ENCODE measurements at regions not wholly inside any gene's neighbourhood (a gene's known extent, or its start where the extent isn't known, plus 50 kb on each side); places are given as distances from the start of the nearest gene placed in this dataset.

DNA sequence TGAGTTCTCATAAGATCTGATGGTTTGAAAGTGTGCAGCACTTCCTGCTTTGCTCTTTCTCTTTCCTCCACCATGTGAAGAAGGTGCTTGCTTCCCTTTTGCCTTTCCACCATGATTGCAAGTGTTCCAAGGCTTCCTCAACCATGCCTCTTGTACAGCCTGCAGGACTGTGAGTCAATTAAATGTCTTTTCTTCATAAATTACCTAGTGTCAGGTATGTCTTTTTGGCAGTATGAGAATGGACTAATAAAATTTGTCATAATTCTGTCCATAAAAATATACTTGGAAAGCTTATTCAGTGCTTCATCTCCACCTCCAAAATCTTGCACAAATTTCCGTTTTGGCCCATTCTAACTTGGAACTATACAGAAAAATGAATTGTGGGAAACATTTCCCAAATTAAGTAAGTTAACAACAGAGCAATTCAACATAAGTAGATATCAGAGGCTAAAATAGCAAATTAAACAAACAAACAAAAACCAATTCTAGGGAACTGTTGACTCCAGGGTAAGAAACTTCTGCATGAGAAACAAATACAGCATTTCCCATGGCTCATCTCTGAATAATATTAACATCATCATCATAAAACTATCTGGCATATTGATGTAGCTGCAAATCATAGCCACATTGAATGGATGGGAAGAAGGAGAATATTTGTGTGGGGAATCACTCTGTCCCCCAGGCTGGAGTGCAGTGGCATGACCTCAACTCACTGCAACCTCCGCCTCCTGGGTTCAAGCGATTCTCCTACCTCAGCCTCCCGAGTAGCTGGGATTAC is 459.5 kb upstream of the FAR2 start:
- DNase-seq: no peak
- H3K4me2 ChIP-seq (ENCODE audit: insufficient read depth, low read length): no peak overlapping the region
- H2AFZ ChIP-seq (ENCODE audit: low read depth, low read length): no peak overlapping the region
- no peaks in the 10 kb centered on the region for H3K4me1 ChIP-seq (ENCODE audit: insufficient read depth, low read length)
- H3K27me3 ChIP-seq (ENCODE audit: insufficient read depth, low read length, poor library complexity): no peaks in the 10 kb centered on the region
- no peaks in the 10 kb centered on the region for H3K79me2 ChIP-seq (ENCODE audit: insufficient read depth, low read length)
- TF ChIP-seq, protein P1, sequence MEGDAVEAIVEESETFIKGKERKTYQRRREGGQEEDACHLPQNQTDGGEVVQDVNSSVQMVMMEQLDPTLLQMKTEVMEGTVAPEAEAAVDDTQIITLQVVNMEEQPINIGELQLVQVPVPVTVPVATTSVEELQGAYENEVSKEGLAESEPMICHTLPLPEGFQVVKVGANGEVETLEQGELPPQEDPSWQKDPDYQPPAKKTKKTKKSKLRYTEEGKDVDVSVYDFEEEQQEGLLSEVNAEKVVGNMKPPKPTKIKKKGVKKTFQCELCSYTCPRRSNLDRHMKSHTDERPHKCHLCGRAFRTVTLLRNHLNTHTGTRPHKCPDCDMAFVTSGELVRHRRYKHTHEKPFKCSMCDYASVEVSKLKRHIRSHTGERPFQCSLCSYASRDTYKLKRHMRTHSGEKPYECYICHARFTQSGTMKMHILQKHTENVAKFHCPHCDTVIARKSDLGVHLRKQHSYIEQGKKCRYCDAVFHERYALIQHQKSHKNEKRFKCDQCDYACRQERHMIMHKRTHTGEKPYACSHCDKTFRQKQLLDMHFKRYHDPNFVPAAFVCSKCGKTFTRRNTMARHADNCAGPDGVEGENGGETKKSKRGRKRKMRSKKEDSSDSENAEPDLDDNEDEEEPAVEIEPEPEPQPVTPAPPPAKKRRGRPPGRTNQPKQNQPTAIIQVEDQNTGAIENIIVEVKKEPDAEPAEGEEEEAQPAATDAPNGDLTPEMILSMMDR (IDR thresholded peaks at IDR 0.05; ENCODE audit: borderline replicate concordance, extremely low read depth, low read length, poor library complexity, severe bottlenecking): no peak
- no peak for TF ChIP-seq EZH2 (IDR thresholded peaks at IDR 0.05; ENCODE audit: borderline replicate concordance, low read depth, low read length, severe bottlenecking)
- ATAC-seq (ENCODE audit: insufficient read depth, low read depth): no peak
- H3K9me3 ChIP-seq (ENCODE audit: insufficient read depth, low read length, severe bottlenecking): no peaks in the 10 kb centered on the region
- no peaks in the 10 kb centered on the region for H4K20me1 ChIP-seq (ENCODE audit: insufficient read depth, low read length)
- no peak overlapping the region for H3K4me3 ChIP-seq (ENCODE audit: low read depth in 1 of 2, low read length in 2 of 2)
- H3K36me3 ChIP-seq (ENCODE audit: insufficient read depth, low read length): no peaks in the 10 kb centered on the region
- H3K9ac ChIP-seq (ENCODE audit: low read depth, low read length): no peak overlapping the region
- no peak overlapping the region for H3K27ac ChIP-seq (ENCODE audit: low read length)

DNA sequence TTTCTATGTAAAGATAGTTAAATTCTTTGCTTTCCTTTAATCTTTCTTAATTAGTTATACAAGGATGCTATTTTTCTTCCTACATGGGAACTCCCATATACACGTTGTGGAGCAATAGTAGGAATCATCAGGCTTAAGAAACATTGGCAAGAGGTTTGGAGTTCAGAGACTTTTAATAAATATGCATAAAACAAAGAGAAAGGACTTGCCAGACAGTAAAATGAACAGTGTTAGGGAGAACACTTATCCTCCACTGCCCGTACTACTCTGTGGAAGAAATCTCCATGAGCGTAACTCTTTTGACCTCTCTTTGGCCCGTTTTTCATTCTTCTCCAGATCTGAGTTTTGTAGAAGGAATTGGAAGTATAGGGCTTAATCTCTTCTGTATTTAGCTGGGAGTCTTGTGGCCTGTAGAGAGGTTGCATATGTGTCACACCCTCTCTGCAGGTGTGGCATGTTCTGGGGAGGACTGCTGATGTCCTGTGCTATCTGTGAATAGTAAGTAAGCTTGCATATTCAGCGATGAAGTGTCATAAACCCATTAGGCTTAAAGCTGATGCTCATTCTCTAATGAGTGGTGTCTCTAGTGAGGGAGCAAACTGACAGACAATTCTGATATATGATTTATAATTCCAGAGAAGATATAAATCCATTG is 455.4 kb upstream of the FAR2 start:
- Histone ChIP-seq H2AFZ (ENCODE audit: low read depth, low read length) (no peak overlapping the region), H3K79me2 (ENCODE audit: insufficient read depth, low read length) (no peaks in the 10 kb centered on the region), H3K4me1 (ENCODE audit: insufficient read depth, low read length) (no peaks in the 10 kb centered on the region), H3K9me3 (ENCODE audit: insufficient read depth, low read length, severe bottlenecking) (no peaks in the 10 kb centered on the region), H3K27me3 (ENCODE audit: insufficient read depth, low read length, poor library complexity) (no peaks in the 10 kb centered on the region), H3K27ac (ENCODE audit: low read length) (no peak overlapping the region), H3K4me3 (ENCODE audit: low read depth in 1 of 2, low read length in 2 of 2) (no peak overlapping the region), H3K4me2 (ENCODE audit: insufficient read depth, low read length) (no peak overlapping the region), H3K36me3 (ENCODE audit: insufficient read depth, low read length) (no peaks in the 10 kb centered on the region), H4K20me1 (ENCODE audit: insufficient read depth, low read length) (no peaks in the 10 kb centered on the region), H3K9ac (ENCODE audit: low read depth, low read length) (no peak overlapping the region)
- DNase-seq: no peak
- no peak for ATAC-seq (ENCODE audit: insufficient read depth, low read depth)
- TF ChIP-seq, protein P1 (IDR thresholded peaks at IDR 0.05; ENCODE audit: borderline replicate concordance, extremely low read depth, low read length, poor library complexity, severe bottlenecking): no peak
- no peak for TF ChIP-seq EZH2 (IDR thresholded peaks at IDR 0.05; ENCODE audit: borderline replicate concordance, low read depth, low read length, severe bottlenecking)

DNA sequence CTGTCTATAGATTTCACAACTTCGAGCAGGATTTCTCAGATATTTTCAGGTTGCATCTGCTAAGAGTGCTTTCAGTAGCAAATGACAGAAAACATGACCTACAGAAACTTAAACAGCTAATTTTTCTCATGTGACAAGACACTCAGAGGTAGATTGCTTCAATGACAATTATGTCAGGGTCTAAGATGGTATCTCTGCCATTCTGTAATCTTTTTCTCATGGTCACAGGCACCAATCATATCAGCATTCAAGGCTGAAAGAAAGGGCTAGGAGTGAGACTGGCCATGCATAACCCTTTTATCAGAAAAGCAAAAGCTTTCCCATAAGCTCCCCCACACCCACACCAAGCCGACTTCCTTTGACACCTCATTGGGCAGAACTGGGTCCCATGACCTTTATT is 450.5 kb upstream of the FAR2 start:
- no peaks in the 10 kb centered on the region for H4K20me1 ChIP-seq (ENCODE audit: insufficient read depth, low read length)
- no peaks in the 10 kb centered on the region for H3K9me3 ChIP-seq (ENCODE audit: insufficient read depth, low read length, severe bottlenecking)
- TF ChIP-seq EZH2 (IDR thresholded peaks at IDR 0.05; ENCODE audit: borderline replicate concordance, low read depth, low read length, severe bottlenecking): no peak
- TF ChIP-seq, protein P1 (IDR thresholded peaks at IDR 0.05; ENCODE audit: borderline replicate concordance, extremely low read depth, low read length, poor library complexity, severe bottlenecking): no peak
- no peak overlapping the region for H3K27ac ChIP-seq (ENCODE audit: low read length)
- ATAC-seq (ENCODE audit: insufficient read depth, low read depth) (no peak), DNase-seq (no peak)
- H3K4me3 ChIP-seq (ENCODE audit: low read depth in 1 of 2, low read length in 2 of 2): no peak overlapping the region
- H3K9ac ChIP-seq (ENCODE audit: low read depth, low read length): no peak overlapping the region
- H3K4me2 ChIP-seq (ENCODE audit: insufficient read depth, low read length): no peak overlapping the region
- H3K4me1 ChIP-seq (ENCODE audit: insufficient read depth, low read length): no peaks in the 10 kb centered on the region
- no peaks in the 10 kb centered on the region for H3K79me2 ChIP-seq (ENCODE audit: insufficient read depth, low read length)
- H2AFZ ChIP-seq (ENCODE audit: low read depth, low read length): no peak overlapping the region
- H3K36me3 ChIP-seq (ENCODE audit: insufficient read depth, low read length): no peaks in the 10 kb centered on the region
- H3K27me3 ChIP-seq (ENCODE audit: insufficient read depth, low read length, poor library complexity): no peaks in the 10 kb centered on the region
